ENCODE measurements at regions not wholly inside any gene's neighbourhood (a gene's known extent, or its start where the extent isn't known, plus 50 kb on each side); places are given as distances from the start of the nearest gene placed in this dataset.

GRCh38 chr12:65747338-65747737 lies 76.9 kb upstream of the HMGA2 start:
- in situ Hi-C loops (cut with HindIII; ENCODE audit: low pct_unique_long_range_greater_than_20kb, low sequenced_read_pairs) (no loop called here), intact Hi-C loops (cut with micrococcal nuclease; ENCODE audit: unreplicated experiment) (loop anchor here (10.0 kb wide), 2 partner anchors 77 to 143 kb away; partner anchors contain the start of gene HMGA2)
- ATAC-seq (no peak), DNase-seq (ENCODE audit: low read depth, low spot score) (no peak)
- H3K4me3 ChIP-seq (ENCODE audit: low read depth in 2 of 2, low read length in 2 of 2) = no peak overlapping the region
- TF ChIP-seq REST (IDR thresholded peaks at IDR 0.05; ENCODE audit: insufficient read depth in 1 of 2, low read depth in 2 of 2, low read length in 1 of 2) (no peak), CTCF (IDR thresholded peaks at IDR 0.05) (no peak), TCF7L2 (IDR thresholded peaks at IDR 0.05; ENCODE audit: low read depth, low read length) (no peak), SIN3A (IDR thresholded peaks at IDR 0.05; ENCODE audit: borderline replicate concordance, insufficient read depth, low read depth, low read length) (no peak), POLR2AphosphoS5 (IDR thresholded peaks at IDR 0.05; ENCODE audit: low read depth, low read length) (no peak)
- H3K27ac ChIP-seq (ENCODE audit: low read length) = no peak overlapping the region
- ChIA-PET CTCF (no interaction called here), POLR2A (no interaction called here)
- H3K36me3 ChIP-seq (ENCODE audit: control insufficient read depth, insufficient read depth, low read length) = no peaks in the 10 kb centered on the region
- BruUV-seq (replicated peaks) = no TSS peak
- peaks cover 3% of the 10 kb centered on the region; the same call in 1 of the 2 replicates for H3K9me3 ChIP-seq (ENCODE audit: control insufficient read depth, insufficient read depth, low read depth, low read length)
- peaks cover 8% of the 10 kb centered on the region for H3K4me1 ChIP-seq (ENCODE audit: control insufficient read depth, insufficient read depth, low read length)
- no peaks in the 10 kb centered on the region for H3K27me3 ChIP-seq (ENCODE audit: control insufficient read depth, insufficient read depth, low read length)

- Histone ChIP-seq H3K4me1 (ENCODE audit: control insufficient read depth, insufficient read depth, low read length) (peaks cover 8% of the 10 kb centered on the region), H3K4me3 (ENCODE audit: low read depth in 2 of 2, low read length in 2 of 2) (no peak overlapping the region), H3K9me3 (ENCODE audit: control insufficient read depth, insufficient read depth, low read depth, low read length) (peaks cover 3% of the 10 kb centered on the region; the same call in 1 of the 2 replicates), H3K27me3 (ENCODE audit: control insufficient read depth, insufficient read depth, low read length) (no peaks in the 10 kb centered on the region), H3K27ac (ENCODE audit: low read length) (no peak overlapping the region), H3K36me3 (ENCODE audit: control insufficient read depth, insufficient read depth, low read length) (no peaks in the 10 kb centered on the region)
- no peak for DNase-seq (ENCODE audit: low read depth, low spot score)
- ChIA-PET POLR2A (no interaction called here), CTCF (no interaction called here)
- in situ Hi-C loops (cut with HindIII; ENCODE audit: low pct_unique_long_range_greater_than_20kb, low sequenced_read_pairs) (no loop called here), intact Hi-C loops (cut with micrococcal nuclease; ENCODE audit: unreplicated experiment) (loop anchor here (10.0 kb wide), 2 partner anchors 76 to 144 kb away; partner anchors contain the start of gene HMGA2)
- TF ChIP-seq CTCF (IDR thresholded peaks at IDR 0.05) (no peak), POLR2AphosphoS5 (IDR thresholded peaks at IDR 0.05; ENCODE audit: low read depth, low read length) (no peak), SIN3A (IDR thresholded peaks at IDR 0.05; ENCODE audit: borderline replicate concordance, insufficient read depth, low read depth, low read length) (no peak), REST (IDR thresholded peaks at IDR 0.05; ENCODE audit: insufficient read depth in 1 of 2, low read depth in 2 of 2, low read length in 1 of 2) (no peak)
- ATAC-seq = no peak
- no TSS peak for BruUV-seq (replicated peaks)
Observed at GRCh38 chr12:65748332-65748731, 76.0 kb upstream of the HMGA2 start.

All from Panc1 (cell line).